ENCODE measurements at regions not wholly inside any gene's neighbourhood (a gene's known extent, or its start where the extent isn't known, plus 50 kb on each side); places are given as distances from the start of the nearest gene placed in this dataset.

GRCh38 chr3:170764017-170764416, 106.0 kb downstream of the RPL22L1 start:
- ChIA-PET CTCF (no interaction called here), POLR2A (no interaction called here)
- no peaks in the 10 kb centered on the region for H3K36me3 Mint-ChIP-seq (ENCODE audit: low read depth)
- ATAC-seq (no peak), DNase-seq (no peak)
- H3K4me1 Mint-ChIP-seq (ENCODE audit: low read depth): peaks cover 5% of the 10 kb centered on the region
- H3K27me3 Mint-ChIP-seq (ENCODE audit: low read depth): peaks cover 4% of the 10 kb centered on the region
- H3K9me3 Mint-ChIP-seq (ENCODE audit: insufficient read depth): no peaks in the 10 kb centered on the region
- H3K4me3 Mint-ChIP-seq: no peak overlapping the region
- no peak overlapping the region for H3K27ac Mint-ChIP-seq

GRCh38 chr3:170762064-170762463, 107.9 kb downstream of the RPL22L1 start:
- Mint-ChIP-seq H3K36me3 (ENCODE audit: low read depth) (no peaks in the 10 kb centered on the region), H3K9me3 (ENCODE audit: insufficient read depth) (no peaks in the 10 kb centered on the region), H3K27me3 (ENCODE audit: low read depth) (peaks cover 4% of the 10 kb centered on the region), H3K4me3 (no peak overlapping the region), H3K4me1 (ENCODE audit: low read depth) (no peaks in the 10 kb centered on the region), H3K27ac (no peak overlapping the region)
- no peak for DNase-seq
- POLR2A ChIA-PET: no interaction called here
- CTCF ChIA-PET: interaction anchor here (0.6 to 1.5 kb wide), 2 partner anchors 49 to 799 kb away, joined by 3 to 4 read pairs; no protein-coding TSS in a partner anchor
- ATAC-seq: no peak

GRCh38 chr3:170761103-170761502, 108.9 kb downstream of the RPL22L1 start:
- H3K9me3 Mint-ChIP-seq (ENCODE audit: insufficient read depth): no peaks in the 10 kb centered on the region
- POLR2A ChIA-PET: no interaction called here
- CTCF ChIA-PET: interaction anchor here (0.6 to 1.5 kb wide), 3 partner anchors 50 to 800 kb away, joined by 3 to 4 read pairs (median 4); no protein-coding TSS in a partner anchor
- H3K4me1 Mint-ChIP-seq (ENCODE audit: low read depth): no peaks in the 10 kb centered on the region
- H3K27me3 Mint-ChIP-seq (ENCODE audit: low read depth): no peaks in the 10 kb centered on the region
- H3K36me3 Mint-ChIP-seq (ENCODE audit: low read depth): no peaks in the 10 kb centered on the region
- H3K4me3 Mint-ChIP-seq: no peak overlapping the region
- ATAC-seq (no peak), DNase-seq (no peak)
- H3K27ac Mint-ChIP-seq: no peak overlapping the region

- Mint-ChIP-seq H3K9me3 (ENCODE audit: insufficient read depth) (no peaks in the 10 kb centered on the region), H3K36me3 (ENCODE audit: low read depth) (no peaks in the 10 kb centered on the region), H3K27ac (no peak overlapping the region), H3K4me1 (ENCODE audit: low read depth) (no peaks in the 10 kb centered on the region), H3K4me3 (no peak overlapping the region), H3K27me3 (ENCODE audit: low read depth) (no peaks in the 10 kb centered on the region)
- DNase-seq (no peak), ATAC-seq (no peak)
- POLR2A ChIA-PET: no interaction called here
- CTCF ChIA-PET: interaction anchor here (1.5 kb wide), 1 partner anchor 346 kb away, joined by 4 read pairs; no protein-coding TSS in a partner anchor
Measured at GRCh38 chr3:170760174-170760526, 109.8 kb downstream of the RPL22L1 start.

- Mint-ChIP-seq H3K36me3 (ENCODE audit: low read depth) (no peaks in the 10 kb centered on the region), H3K4me1 (ENCODE audit: low read depth) (no peaks in the 10 kb centered on the region), H3K27ac (no peak overlapping the region), H3K4me3 (no peak overlapping the region), H3K27me3 (ENCODE audit: low read depth) (no peaks in the 10 kb centered on the region), H3K9me3 (ENCODE audit: insufficient read depth) (no peaks in the 10 kb centered on the region)
- ChIA-PET POLR2A (no interaction called here), CTCF (interaction anchor here (1.5 kb wide), 1 partner anchor 346 kb away, joined by 4 read pairs; no protein-coding TSS in a partner anchor)
- DNase-seq (no peak), ATAC-seq (no peak)
Measured at GRCh38 chr3:170759511-170760173, 110.4 kb downstream of the RPL22L1 start.

GRCh38 chr3:170757038-170757437, 113.0 kb downstream of the RPL22L1 start:
- DNase-seq (no peak), ATAC-seq (no peak)
- Mint-ChIP-seq H3K4me1 (ENCODE audit: low read depth) (no peaks in the 10 kb centered on the region), H3K27ac (no peak overlapping the region), H3K36me3 (ENCODE audit: low read depth) (no peaks in the 10 kb centered on the region), H3K27me3 (ENCODE audit: low read depth) (peaks cover 3% of the 10 kb centered on the region), H3K4me3 (no peak overlapping the region), H3K9me3 (ENCODE audit: insufficient read depth) (no peaks in the 10 kb centered on the region)
- ChIA-PET POLR2A (no interaction called here), CTCF (no interaction called here)

GRCh38 chr3:170754311-170754693, 115.7 kb downstream of the RPL22L1 start:
- no peak overlapping the region for H3K27ac Mint-ChIP-seq
- peaks cover 14% of the 10 kb centered on the region for H3K27me3 Mint-ChIP-seq (ENCODE audit: low read depth)
- H3K9me3 Mint-ChIP-seq (ENCODE audit: insufficient read depth): no peaks in the 10 kb centered on the region
- ChIA-PET POLR2A (no interaction called here), CTCF (interaction anchor here (1.2 kb wide), 1 partner anchor 58 kb away, joined by 3 read pairs; no protein-coding TSS in a partner anchor)
- no peak overlapping the region for H3K4me3 Mint-ChIP-seq
- ATAC-seq (no peak), DNase-seq (no peak)
- no peaks in the 10 kb centered on the region for H3K36me3 Mint-ChIP-seq (ENCODE audit: low read depth)
- H3K4me1 Mint-ChIP-seq (ENCODE audit: low read depth): no peaks in the 10 kb centered on the region

GRCh38 chr3:170753421-170754310, 116.3 kb downstream of the RPL22L1 start:
- H3K4me3 Mint-ChIP-seq: no peak overlapping the region
- ATAC-seq: no peak
- no peak for DNase-seq
- no peaks in the 10 kb centered on the region for H3K9me3 Mint-ChIP-seq (ENCODE audit: insufficient read depth)
- no peak overlapping the region for H3K27ac Mint-ChIP-seq
- no peaks in the 10 kb centered on the region for H3K4me1 Mint-ChIP-seq (ENCODE audit: low read depth)
- ChIA-PET CTCF (interaction anchor here (1.2 kb wide), 1 partner anchor 58 kb away, joined by 3 read pairs; no protein-coding TSS in a partner anchor), POLR2A (no interaction called here)
- H3K36me3 Mint-ChIP-seq (ENCODE audit: low read depth): no peaks in the 10 kb centered on the region
- peaks cover 18% of the 10 kb centered on the region for H3K27me3 Mint-ChIP-seq (ENCODE audit: low read depth)

- CTCF ChIA-PET: no interaction called here
- DNase-seq (no peak), ATAC-seq (no peak)
- H3K4me1 Mint-ChIP-seq (ENCODE audit: low read depth): no peaks in the 10 kb centered on the region
- H3K27me3 Mint-ChIP-seq (ENCODE audit: low read depth): peaks cover 18% of the 10 kb centered on the region
- H3K4me3 Mint-ChIP-seq: no peak overlapping the region
- H3K36me3 Mint-ChIP-seq (ENCODE audit: low read depth): no peaks in the 10 kb centered on the region
- no peak overlapping the region for H3K27ac Mint-ChIP-seq
- POLR2A ChIA-PET: no interaction called here
- H3K9me3 Mint-ChIP-seq (ENCODE audit: insufficient read depth): no peaks in the 10 kb centered on the region
Measured at GRCh38 chr3:170752571-170753155, 117.3 kb downstream of the RPL22L1 start.

- H3K36me3 Mint-ChIP-seq (ENCODE audit: low read depth): no peaks in the 10 kb centered on the region
- H3K4me3 Mint-ChIP-seq: no peak overlapping the region
- ATAC-seq: no peak
- DNase-seq: no peak
- H3K9me3 Mint-ChIP-seq (ENCODE audit: insufficient read depth): no peaks in the 10 kb centered on the region
- ChIA-PET POLR2A (interaction anchor here (0.9 kb wide), 1 partner anchor 28 kb away, joined by 3 read pairs; no protein-coding TSS in a partner anchor), CTCF (no interaction called here)
- no peaks in the 10 kb centered on the region for H3K4me1 Mint-ChIP-seq (ENCODE audit: low read depth)
- no peak overlapping the region for H3K27ac Mint-ChIP-seq
- H3K27me3 Mint-ChIP-seq (ENCODE audit: low read depth): peaks cover 18% of the 10 kb centered on the region
Measured at GRCh38 chr3:170751899-170752293, 118.1 kb downstream of the RPL22L1 start.

- H3K4me3 Mint-ChIP-seq: no peak overlapping the region
- no peaks in the 10 kb centered on the region for H3K36me3 Mint-ChIP-seq (ENCODE audit: low read depth)
- no peaks in the 10 kb centered on the region for H3K4me1 Mint-ChIP-seq (ENCODE audit: low read depth)
- H3K27ac Mint-ChIP-seq: no peak overlapping the region
- peaks cover 23% of the 10 kb centered on the region for H3K27me3 Mint-ChIP-seq (ENCODE audit: low read depth)
- ATAC-seq: no peak
- ChIA-PET POLR2A (interaction anchor here (0.9 kb wide), 1 partner anchor 27 kb away, joined by 3 read pairs; no protein-coding TSS in a partner anchor), CTCF (no interaction called here)
- DNase-seq: no peak
- H3K9me3 Mint-ChIP-seq (ENCODE audit: insufficient read depth): no peaks in the 10 kb centered on the region
Measured at GRCh38 chr3:170751083-170751898, 118.7 kb downstream of the RPL22L1 start.

Measured in activated CD8-positive, alpha-beta T cell treated with anti-CD3 and anti-CD28 coated beads, Interleukin-2, amount 10 ng/mL, durations not matched to agents 7 days and 5 days (primary cell).